IMR-90 (cell line): ENCODE measurements at regions not wholly inside any gene's neighbourhood (a gene's known extent, or its start where the extent isn't known, plus 50 kb on each side); places are given as distances from the start of the nearest gene placed in this dataset.
A peak's percentile ranks its signal among the peaks of the same experiment; 100 is the strongest.

ENCODE experiments used
- ATAC-seq: fragments of 200-7000 bp; cut with Tn5 transposase; 2 replicates; pipeline ENCODE4 v1.9.1; 2020; ENCODE audit warnings: low read depth, mild to moderate bottlenecking, moderate library complexity
- BruUV-seq: library from RNA; stranded (reverse); fragments of 400-500 nt; replicated peaks from 2 replicates; lab custom pipeline; 2021; lab: Mats Ljungman, UMichigan
- CTCF ChIA-PET: fragments of 300-600 bp; formaldehyde crosslinking; extraction: SDS; loops from one replicate; lab custom pipeline; 2021; ENCODE audit warnings: antibody characterized with exemption; lab: Yijun Ruan, JAX
- POLR2A ChIA-PET: fragments of 300-600 bp; sonication (Branson Sonifier 250); formaldehyde crosslinking; loops from one replicate; lab custom pipeline; 2022; ENCODE audit warnings: antibody characterized with exemption; ENCODE audit not compliant: unreplicated experiment; lab: Charles Lee
- DNase-seq: peaks from one replicate; pipeline ENCODE4 v3.0.0; 2013
- H2AFZ ChIP-seq: replicated peaks from 2 replicates; pipeline ENCODE3; 2013; ENCODE audit warnings: low read length, mild to moderate bottlenecking; ENCODE audit not compliant: poor library complexity
- H2AK5ac ChIP-seq: 2 replicates; pipeline ENCODE4 v1.6.1; 2013; ENCODE audit warnings: low read depth, low read length, inconsistent platforms
- H2AK9ac ChIP-seq: replicated peaks from 2 replicates; pipeline ENCODE3; 2013; ENCODE audit warnings: mild to moderate bottlenecking, low read depth, low read length, moderate library complexity; ENCODE audit not compliant: poor library complexity
- H2BK120ac ChIP-seq: 2 replicates; pipeline ENCODE4 v1.6.1; 2013; ENCODE audit warnings: low read depth, low read length, inconsistent platforms
- H2BK15ac ChIP-seq: 3 replicates; pipeline ENCODE4 v1.6.1; 2013; ENCODE audit warnings: low read depth, low read length, inconsistent platforms
- H2BK20ac ChIP-seq: 2 replicates; pipeline ENCODE4 v1.6.1; 2013; ENCODE audit warnings: low read depth, mild to moderate bottlenecking, inconsistent platforms, low read length, moderate library complexity
- H2BK5ac ChIP-seq: 2 replicates; pipeline ENCODE4 v1.6.1; 2013; ENCODE audit warnings: mild to moderate bottlenecking, low read depth, low read length, inconsistent platforms; ENCODE audit not compliant: poor library complexity, severe bottlenecking
- H3K14ac ChIP-seq: replicated peaks from 2 replicates; pipeline ENCODE4 v1.6.1; 2013; ENCODE audit warnings: low read depth, low read length, inconsistent platforms
- H3K18ac ChIP-seq: 2 replicates; pipeline ENCODE4 v1.6.1; 2013; ENCODE audit warnings: low read depth, low read length, control low read depth
- H3K23ac ChIP-seq: 2 replicates; pipeline ENCODE4 v1.6.1; 2013; ENCODE audit warnings: low read depth, low read length, inconsistent platforms
- H3K27ac ChIP-seq: 2 replicates; pipeline ENCODE4 v1.5.1; 2013; ENCODE audit warnings: mild to moderate bottlenecking, control low read depth, low read length; ENCODE audit not compliant: insufficient read depth
- H3K27me3 ChIP-seq: 2 replicates; pipeline ENCODE4 v1.6.1; 2013; ENCODE audit warnings: low read length; ENCODE audit not compliant: control insufficient read depth, insufficient read depth
- H3K36me3 ChIP-seq: 2 replicates; pipeline ENCODE4 v1.6.1; 2013; ENCODE audit warnings: low read length, mixed read lengths; ENCODE audit not compliant: control insufficient read depth, insufficient read depth
- H3K4ac ChIP-seq: 2 replicates; pipeline ENCODE4 v1.6.1; 2013; ENCODE audit warnings: low read depth, low read length, inconsistent platforms
- H3K4me1 ChIP-seq: 2 replicates; pipeline ENCODE4 v1.6.1; 2013; ENCODE audit warnings: low read length, mixed read lengths; ENCODE audit not compliant: control insufficient read depth, insufficient read depth
- H3K4me2 ChIP-seq: 2 replicates; pipeline ENCODE4 v1.6.1; 2013; ENCODE audit warnings: low read depth, mild to moderate bottlenecking, control low read depth, low read length, moderate library complexity
- H3K4me3 ChIP-seq: 2 replicates; pipeline ENCODE4 v1.5.1; 2013; ENCODE audit warnings: low read depth, mild to moderate bottlenecking, control low read depth, low read length, moderate library complexity; ENCODE audit not compliant: insufficient read depth
- H3K56ac ChIP-seq: 2 replicates; pipeline ENCODE4 v1.6.1; 2013; ENCODE audit warnings: low read length, inconsistent platforms; ENCODE audit not compliant: insufficient read depth; ENCODE audit errors: extremely low read depth
- H3K79me1 ChIP-seq, 2 experiments: 2 replicates each; pipeline ENCODE4 v1.6.1; 2013; ENCODE audit warnings: low read length in 2 of 2, inconsistent platforms in 1 of 2, low read depth in 1 of 2
- H3K9ac ChIP-seq: 2 replicates; pipeline ENCODE4 v1.6.1; 2013; ENCODE audit warnings: low read depth, low read length, control low read depth
- H3K9me1 ChIP-seq: 2 replicates; pipeline ENCODE4 v1.6.1; 2013; ENCODE audit warnings: low read length, inconsistent platforms; ENCODE audit not compliant: insufficient read depth
- H3K9me3 ChIP-seq: 2 replicates; pipeline ENCODE4 v1.6.1; 2013; ENCODE audit warnings: low read length; ENCODE audit not compliant: control insufficient read depth, insufficient read depth
- H4K20me1 ChIP-seq: 2 replicates; pipeline ENCODE4 v1.6.1; 2013; ENCODE audit warnings: low read length, inconsistent platforms; ENCODE audit not compliant: insufficient read depth
- H4K5ac ChIP-seq: 2 replicates; pipeline ENCODE4 v1.6.1; 2013; ENCODE audit warnings: mild to moderate bottlenecking, low read depth, low read length, control low read depth
- H4K8ac ChIP-seq, 2 experiments: 2 replicates each; pipeline ENCODE4 v1.6.1; 2013; ENCODE audit warnings: low read depth in 2 of 2, low read length in 2 of 2, control low read depth in 1 of 2, inconsistent platforms in 1 of 2
- H4K91ac ChIP-seq: 2 replicates; pipeline ENCODE4 v1.6.1; 2013; ENCODE audit warnings: low read depth, low read length, inconsistent platforms; ENCODE audit not compliant: insufficient read depth
- BHLHE40 ChIP-seq: fragments of 150-350 bp; IDR thresholded peaks from 2 replicates; pipeline ENCODE4 v1.6.1; 2016; ENCODE audit warnings: mild to moderate bottlenecking, low read depth, low read length
- CEBPB ChIP-seq: IDR thresholded peaks from 2 replicates; pipeline ENCODE4 v1.6.1; 2012; ENCODE audit warnings: low read depth, low read length, improper control_type of control experiment
- CHD1 ChIP-seq: IDR thresholded peaks from 2 replicates; pipeline ENCODE4 v1.6.1; 2012; ENCODE audit warnings: low read depth, low read length, improper control_type of control experiment
- FOS ChIP-seq: fragments of 150-350 bp; IDR thresholded peaks from 2 replicates; pipeline ENCODE4 v1.6.1; 2016; ENCODE audit warnings: low read depth, low read length
- MAFK ChIP-seq: IDR thresholded peaks from 2 replicates; pipeline ENCODE4 v1.6.1; 2012; ENCODE audit warnings: low read depth, low read length, improper control_type of control experiment
- MAZ ChIP-seq: IDR thresholded peaks from 2 replicates; pipeline ENCODE4 v1.6.1; 2012; ENCODE audit warnings: low read depth, mild to moderate bottlenecking, low read length, improper control_type of control experiment, moderate library complexity, borderline replicate concordance
- MXI1 ChIP-seq: IDR thresholded peaks from 2 replicates; pipeline ENCODE4 v1.6.1; 2012; ENCODE audit warnings: low read depth, mild to moderate bottlenecking, low read length, moderate library complexity, borderline replicate concordance
- NFE2L2 ChIP-seq: fragments of 150-350 bp; IDR thresholded peaks from 2 replicates; pipeline ENCODE4 v1.6.1; 2016; ENCODE audit warnings: low read depth, mild to moderate bottlenecking, low read length
- RCOR1 ChIP-seq: IDR thresholded peaks from 2 replicates; pipeline ENCODE4 v1.6.1; 2012; ENCODE audit warnings: mild to moderate bottlenecking, low read length, improper control_type of control experiment; ENCODE audit not compliant: insufficient replicate concordance
- RFX5 ChIP-seq: IDR thresholded peaks from 2 replicates; pipeline ENCODE4 v1.8.0; 2012; ENCODE audit warnings: low read depth, mild to moderate bottlenecking, low read length, moderate library complexity
- SMC3 ChIP-seq: fragments of 150-350 bp; IDR thresholded peaks from 2 replicates; pipeline ENCODE4 v1.6.1; 2016; ENCODE audit warnings: low read depth, mild to moderate bottlenecking, antibody characterized with exemption, low read length, moderate library complexity
- USF2 ChIP-seq: fragments of 150-350 bp; IDR thresholded peaks from 2 replicates; pipeline ENCODE4 v1.6.1; 2017; ENCODE audit warnings: mild to moderate bottlenecking, antibody characterized with exemption, low read length, low read depth
- WGBS, 2 experiments: methylation state at CpG; one replicate each; pipeline versions ENCODE4 v1.1.5 to v1.1.7; 2013; ENCODE audit warnings: missing lambda C conversion rate in 2 of 2; ENCODE audit not compliant: insufficient read length in 1 of 2; ENCODE audit errors: extremely low coverage in 2 of 2; 5-methylcytosine and 5-hydroxymethylcytosine counted together
- dilution Hi-C: fragments of 300-500 bp; cut with HindIII; formaldehyde crosslinking; loops from one replicate; pipeline ENCODE4 v1.14.3; 2018; ENCODE audit warnings: low sequenced_read_pairs; ENCODE audit not compliant: unreplicated experiment
- in situ Hi-C: fragments of 300-500 bp; cut with MboI; formaldehyde crosslinking; loops from 3 replicates; pipeline ENCODE4 v1.14.3; 2019; ENCODE audit warnings: low sequenced_read_pairs, inconsistent platforms, mixed read lengths
- intact Hi-C: fragments of 100-400 bp; cut with micrococcal nuclease; formaldehyde crosslinking; loops from 2 replicates; pipeline ENCODE4 v1.10.0; 2022
- TF ChIP-seq, protein P1 (sequence below): fragments of 150-350 bp; IDR thresholded peaks from 2 replicates; pipeline ENCODE4 v1.6.1; 2016; ENCODE audit warnings: low read depth, mild to moderate bottlenecking, low read length, moderate library complexity, borderline replicate concordance
- TF ChIP-seq, protein P2 (sequence below): conservative IDR thresholded peaks from 2 replicates; pipeline ENCODE4 v1.5.1; 2012; ENCODE audit warnings: mild to moderate bottlenecking, low read depth, low read length, improper control_type of control experiment

DNA sequence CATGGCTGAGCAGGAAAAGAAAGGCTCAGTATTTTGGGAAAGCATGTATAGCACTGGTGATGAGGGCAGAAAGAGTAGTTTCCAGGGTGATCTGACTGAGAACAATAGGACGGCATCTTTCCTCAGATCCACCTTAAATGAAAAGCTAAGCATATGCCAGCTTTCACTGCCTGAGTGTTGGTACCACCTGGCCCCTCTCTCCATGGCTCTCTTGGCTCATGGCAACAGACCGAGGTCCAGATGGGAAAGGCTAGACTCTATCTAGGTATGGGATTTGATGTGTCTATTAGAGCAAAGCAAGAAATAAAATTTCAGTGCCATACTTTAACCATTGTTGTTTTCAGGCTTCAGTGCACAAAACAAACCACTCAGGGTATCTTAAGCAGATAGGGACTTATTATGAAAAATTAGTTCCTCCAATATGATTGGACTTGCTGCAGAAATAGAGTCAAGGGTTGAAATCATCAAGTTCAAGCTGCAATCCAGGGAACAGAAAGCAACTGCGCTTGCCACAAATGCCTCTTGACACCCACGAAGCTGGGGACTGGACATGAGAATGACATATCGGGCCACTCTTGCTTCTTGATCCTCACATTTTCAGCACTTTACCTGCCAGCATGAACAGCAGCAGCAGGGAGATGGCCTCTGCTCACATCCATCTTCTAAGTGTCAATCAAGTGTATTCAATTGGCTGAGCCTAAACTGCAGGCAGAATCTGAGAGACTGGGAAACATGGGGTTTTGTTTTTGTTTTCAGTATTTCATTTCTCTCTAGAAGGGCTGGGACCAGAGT, 64.0 kb upstream of the SNX19 start:
- no peak overlapping the region for H3K9ac ChIP-seq
- H3K27ac ChIP-seq: no peak overlapping the region
- no peak overlapping the region; the same call in 1 of the 2 replicates for H4K91ac ChIP-seq
- no CpG with 5 or more reads among the region's 5 CpGs for WGBS, 2 experiments
- H4K5ac ChIP-seq: no peak overlapping the region
- H3K23ac ChIP-seq: no peak overlapping the region; the same call in 1 of the 2 replicates
- H3K4ac ChIP-seq: peak overlapping the region; percentile 56
- no peak overlapping the region for H3K14ac ChIP-seq
- intact Hi-C loops: no loop called here
- H3K4me1 ChIP-seq: no peaks in the 10 kb centered on the region
- dilution Hi-C loops: no loop called here
- H3K56ac ChIP-seq: 0 out of 2 replicates have a peak overlapping the region, but pooled peaks have one; percentile 16
- H2BK15ac ChIP-seq: no peak overlapping the region
- no peaks in the 10 kb centered on the region for H3K36me3 ChIP-seq
- no peak overlapping the region for H2AK9ac ChIP-seq
- H2AK5ac ChIP-seq: 0 out of 2 replicates have a peak overlapping the region, but pooled peaks have one; percentile 63
- CTCF ChIA-PET: interaction anchor here (0.5 to 1.8 kb wide), 4 partner anchors 53 to 805 kb away, joined by 3 to 7 read pairs (median 4); partner anchors contain the start of gene SNX19
- H3K4me2 ChIP-seq: no peak overlapping the region
- H2BK5ac ChIP-seq: no peak overlapping the region
- BruUV-seq: no TSS peak
- in situ Hi-C loops: no loop called here
- peak overlapping the region; percentile 56; the same call in 1 of the 2 replicates for H2BK20ac ChIP-seq
- H3K27me3 ChIP-seq: no peaks in the 10 kb centered on the region; the same call in none of the 2 replicates
- ATAC-seq: no peak
- no peak for DNase-seq
- no peaks in the 10 kb centered on the region; the same call in 1 of the 2 replicates for H3K9me1 ChIP-seq
- no peaks in the 10 kb centered on the region for H3K79me1 ChIP-seq
- H2BK120ac ChIP-seq: peak overlapping the region; percentile 56
- no peak overlapping the region for H2AFZ ChIP-seq
- no peak overlapping the region for H3K4me3 ChIP-seq
- no peaks in the 10 kb centered on the region for H4K20me1 ChIP-seq
- peak overlapping the region in 1 of 2 experiments; percentile 39; a peak in 1 of 4 replicates for H4K8ac ChIP-seq
- POLR2A ChIA-PET: no interaction called here
- peaks cover 10% of the 10 kb centered on the region for H3K9me3 ChIP-seq
- H3K18ac ChIP-seq: no peak overlapping the region
- TF ChIP-seq, protein P1, sequence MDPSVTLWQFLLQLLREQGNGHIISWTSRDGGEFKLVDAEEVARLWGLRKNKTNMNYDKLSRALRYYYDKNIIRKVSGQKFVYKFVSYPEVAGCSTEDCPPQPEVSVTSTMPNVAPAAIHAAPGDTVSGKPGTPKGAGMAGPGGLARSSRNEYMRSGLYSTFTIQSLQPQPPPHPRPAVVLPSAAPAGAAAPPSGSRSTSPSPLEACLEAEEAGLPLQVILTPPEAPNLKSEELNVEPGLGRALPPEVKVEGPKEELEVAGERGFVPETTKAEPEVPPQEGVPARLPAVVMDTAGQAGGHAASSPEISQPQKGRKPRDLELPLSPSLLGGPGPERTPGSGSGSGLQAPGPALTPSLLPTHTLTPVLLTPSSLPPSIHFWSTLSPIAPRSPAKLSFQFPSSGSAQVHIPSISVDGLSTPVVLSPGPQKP: no peak
- TF ChIP-seq CHD1 (no peak), RFX5 (no peak), NFE2L2 (no peak), RCOR1 (no peak), USF2 (no peak), FOS (no peak), MAFK (no peak), MXI1 (no peak), MAZ (no peak), SMC3 (no peak), BHLHE40 (no peak), CEBPB (no peak)
- TF ChIP-seq, protein P2, sequence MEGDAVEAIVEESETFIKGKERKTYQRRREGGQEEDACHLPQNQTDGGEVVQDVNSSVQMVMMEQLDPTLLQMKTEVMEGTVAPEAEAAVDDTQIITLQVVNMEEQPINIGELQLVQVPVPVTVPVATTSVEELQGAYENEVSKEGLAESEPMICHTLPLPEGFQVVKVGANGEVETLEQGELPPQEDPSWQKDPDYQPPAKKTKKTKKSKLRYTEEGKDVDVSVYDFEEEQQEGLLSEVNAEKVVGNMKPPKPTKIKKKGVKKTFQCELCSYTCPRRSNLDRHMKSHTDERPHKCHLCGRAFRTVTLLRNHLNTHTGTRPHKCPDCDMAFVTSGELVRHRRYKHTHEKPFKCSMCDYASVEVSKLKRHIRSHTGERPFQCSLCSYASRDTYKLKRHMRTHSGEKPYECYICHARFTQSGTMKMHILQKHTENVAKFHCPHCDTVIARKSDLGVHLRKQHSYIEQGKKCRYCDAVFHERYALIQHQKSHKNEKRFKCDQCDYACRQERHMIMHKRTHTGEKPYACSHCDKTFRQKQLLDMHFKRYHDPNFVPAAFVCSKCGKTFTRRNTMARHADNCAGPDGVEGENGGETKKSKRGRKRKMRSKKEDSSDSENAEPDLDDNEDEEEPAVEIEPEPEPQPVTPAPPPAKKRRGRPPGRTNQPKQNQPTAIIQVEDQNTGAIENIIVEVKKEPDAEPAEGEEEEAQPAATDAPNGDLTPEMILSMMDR: no peak
